ENCODE measurements at regions not wholly inside any gene's neighbourhood (a gene's known extent, or its start where the extent isn't known, plus 50 kb on each side); places are given as distances from the start of the nearest gene placed in this dataset.

DNA sequence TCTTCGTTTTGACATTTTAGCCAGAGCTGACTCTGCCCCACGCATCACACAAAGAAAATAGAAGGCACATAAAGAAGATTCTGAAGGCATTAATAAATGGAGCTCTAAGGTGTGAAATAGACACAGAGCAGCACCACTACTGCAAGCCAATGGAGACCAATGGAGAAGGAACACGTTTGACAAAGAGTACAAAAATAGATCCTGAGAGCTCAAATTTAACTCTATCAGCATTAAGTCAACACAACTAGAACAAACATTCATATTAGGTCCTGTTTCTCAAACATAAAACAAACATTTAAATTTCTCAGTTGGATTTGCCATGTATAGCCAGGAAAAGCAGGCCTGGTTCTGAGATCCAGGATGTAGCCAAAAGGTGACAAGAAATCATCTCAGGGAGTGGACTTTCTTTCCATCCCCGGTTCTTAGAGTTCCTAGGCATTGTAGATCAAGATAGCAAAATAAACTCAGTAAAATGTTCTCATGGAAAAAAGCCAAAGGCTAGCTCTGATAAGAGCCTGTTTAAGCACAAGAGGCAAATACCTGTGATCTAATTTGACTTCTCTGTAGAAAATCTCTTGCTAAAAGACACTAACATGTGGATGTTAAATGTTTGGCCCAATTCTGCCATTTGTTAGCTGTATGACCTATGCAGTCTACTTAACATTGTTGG is 174.2 kb upstream of the VIPR2 start:
- in situ Hi-C loops (cut with HindIII; ENCODE audit: extremely low pct_ligation_motif_present, low pct_unique_long_range_greater_than_20kb) = no loop called here
- H3K4me3 ChIP-seq (replicated peaks in 1 of 3; ENCODE audit: insufficient read depth in 1 of 3, low read depth in 2 of 3, low read length in 3 of 3) = no peak overlapping the region
- H3K79me2 ChIP-seq (ENCODE audit: insufficient read depth, low read length) = no peaks in the 10 kb centered on the region
- no peak overlapping the region for H2AFZ ChIP-seq (ENCODE audit: low read length)
- H3K27me3 ChIP-seq (ENCODE audit: control insufficient read depth in 1 of 2, insufficient read depth in 2 of 2, low read length in 2 of 2) = no peaks in the 10 kb centered on the region
- H3K4me2 ChIP-seq (ENCODE audit: low read depth, low read length) = no peak overlapping the region
- no peaks in the 10 kb centered on the region for H3K4me1 ChIP-seq (ENCODE audit: insufficient read depth, low read length)
- H3K36me3 ChIP-seq (replicated peaks in 1 of 2; ENCODE audit: control insufficient read depth in 1 of 2, insufficient read depth in 2 of 2, low read length in 2 of 2) = no peaks in the 10 kb centered on the region
- DNase-seq (ENCODE audit: low spot score) (no peak), FAIRE-seq (no peak), ATAC-seq (no peak)
- WGBS (ENCODE audit: low lambda C conversion rate) = 2% methylated on average over 4 of the region's 4 CpGs
- H3K9me3 ChIP-seq (ENCODE audit: low read length) = no peaks in the 10 kb centered on the region; the same call in 1 of the 2 replicates
- H3K27ac ChIP-seq (ENCODE audit: extremely low read length, insufficient read depth, low read length) = no peak overlapping the region
- H3K9ac ChIP-seq (ENCODE audit: insufficient read depth, low read depth, low read length) = no peak overlapping the region
- no peaks in the 10 kb centered on the region for H4K20me1 ChIP-seq (ENCODE audit: insufficient read depth, low read length)
- CTCF ChIA-PET (ENCODE audit: low intra/inter-chr PET ratio, low total read pairs) = no interaction called here
- no TSS peak for BruUV-seq (replicated peaks)
- TF ChIP-seq ZNF564 (CRISPR knock-in tag; IDR thresholded peaks at IDR 0.05) (no peak), NFRKB (IDR thresholded peaks at IDR 0.05) (no peak), ZNF678 (CRISPR knock-in tag; IDR thresholded peaks at IDR 0.05) (no peak), AFF4 (CRISPR knock-in tag; IDR thresholded peaks at IDR 0.05) (no peak), HOXA9 (CRISPR knock-in tag; IDR thresholded peaks at IDR 0.05; ENCODE audit: borderline replicate concordance) (no peak), PAWR (CRISPR knock-in tag; IDR thresholded peaks at IDR 0.05; ENCODE audit: borderline replicate concordance) (no peak), ZNF350 (CRISPR knock-in tag; IDR thresholded peaks at IDR 0.05; ENCODE audit: borderline replicate concordance, low read depth) (no peak), NRL (CRISPR knock-in tag; IDR thresholded peaks at IDR 0.05; ENCODE audit: borderline replicate concordance) (no peak), PCBP1 (IDR thresholded peaks at IDR 0.05; ENCODE audit: borderline replicate concordance, low read depth, low read length) (no peak), ZBTB42 (CRISPR knock-in tag; IDR thresholded peaks at IDR 0.05) (no peak)
- POLR2A ChIA-PET = no interaction called here
- intact Hi-C loops (cut with micrococcal nuclease; ENCODE audit: unreplicated experiment) = no loop called here
